Heart left ventricle (tissue), 13 donors: ENCODE measurements at regions not wholly inside any gene's neighbourhood (a gene's known extent, or its start where the extent isn't known, plus 50 kb on each side); places are given as distances from the start of the nearest gene placed in this dataset.

ENCODE experiments used
- POLR2A ChIP-seq, 2 donors: fragments of 450-650 bp; IDR thresholded peaks; one replicate each; pipeline ENCODE4 v1.6.1; 2017; ENCODE audit warnings: antibody characterized with exemption in 2 of 2, mild to moderate bottlenecking in 2 of 2, moderate library complexity in 2 of 2
- TF ChIP-seq, protein P1 (sequence below), 12 donors: fragments of 200-600 bp; sonication (generic) in 4 of 12; IDR thresholded peaks; one replicate each; pipeline versions ENCODE4 v1.5.0 to v1.8.0; 2018 to 2022; ENCODE audit warnings: antibody characterized with exemption in 12 of 12, mild to moderate bottlenecking in 5 of 12
- donor health status: ischemic (EF 13 %, LVEDD 7.1; RV severe dilation, severe dysfunction).
- donor health status: DM: no; HTN: yes; CAD: no.
- donor health status: DM: no; HTN: no; CAD: no.
- donor health status: ischemic (EF 25% LVEDD 6.9; RV normal size, moderate dysfunction).
- donor health status: ischemic (EF 25% LVEDD 5.7; RV mildly dilated, moderate dysfunction).
- donor health status: ischemic (EF 35%, LVEDD 5.7; RV mildly dilated, moderate dysfunction).
- donor health status: nonischemic (EF 11% LVEDD 7.7; RV severe dilation, severe dysfunction).
- donor health status: DM: yes; HTN: yes; CAD: no.
- donor health status: PGD.
- donor health status: ischemic (EF 29% LVEDD 5.4; RV normal size, mild dysfunction).
- donor health status: nonischemic (EF 23%, LVEDD 6.1; RV moderate dilation, normal function).

DNA sequence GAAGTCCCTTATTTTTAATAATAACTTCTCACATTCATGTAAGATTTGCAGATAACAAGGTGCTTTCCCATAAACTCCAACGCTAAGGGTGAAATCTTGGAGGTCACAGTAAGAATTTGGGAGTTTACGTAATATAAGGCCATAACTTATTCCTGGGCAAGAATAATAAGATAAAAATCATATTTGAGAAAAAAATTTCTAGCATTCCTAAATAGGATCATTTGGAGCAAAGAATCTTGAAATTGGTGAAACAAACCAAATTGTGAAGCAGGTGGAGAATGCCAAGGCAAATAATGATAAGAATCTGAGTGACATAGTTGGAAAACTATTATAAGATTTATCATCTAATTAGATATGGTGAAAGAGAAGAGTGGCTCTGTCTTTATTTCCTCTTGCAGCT lies 50.4 kb upstream of the FGF16 start:
- TF ChIP-seq, protein P1, sequence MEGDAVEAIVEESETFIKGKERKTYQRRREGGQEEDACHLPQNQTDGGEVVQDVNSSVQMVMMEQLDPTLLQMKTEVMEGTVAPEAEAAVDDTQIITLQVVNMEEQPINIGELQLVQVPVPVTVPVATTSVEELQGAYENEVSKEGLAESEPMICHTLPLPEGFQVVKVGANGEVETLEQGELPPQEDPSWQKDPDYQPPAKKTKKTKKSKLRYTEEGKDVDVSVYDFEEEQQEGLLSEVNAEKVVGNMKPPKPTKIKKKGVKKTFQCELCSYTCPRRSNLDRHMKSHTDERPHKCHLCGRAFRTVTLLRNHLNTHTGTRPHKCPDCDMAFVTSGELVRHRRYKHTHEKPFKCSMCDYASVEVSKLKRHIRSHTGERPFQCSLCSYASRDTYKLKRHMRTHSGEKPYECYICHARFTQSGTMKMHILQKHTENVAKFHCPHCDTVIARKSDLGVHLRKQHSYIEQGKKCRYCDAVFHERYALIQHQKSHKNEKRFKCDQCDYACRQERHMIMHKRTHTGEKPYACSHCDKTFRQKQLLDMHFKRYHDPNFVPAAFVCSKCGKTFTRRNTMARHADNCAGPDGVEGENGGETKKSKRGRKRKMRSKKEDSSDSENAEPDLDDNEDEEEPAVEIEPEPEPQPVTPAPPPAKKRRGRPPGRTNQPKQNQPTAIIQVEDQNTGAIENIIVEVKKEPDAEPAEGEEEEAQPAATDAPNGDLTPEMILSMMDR (IDR thresholded peaks at IDR 0.05): no peak
- no peak for TF ChIP-seq POLR2A (IDR thresholded peaks at IDR 0.05)
